OCI-LY1 (cell line): ENCODE measurements at regions not wholly inside any gene's neighbourhood (a gene's known extent, or its start where the extent isn't known, plus 50 kb on each side); places are given as distances from the start of the nearest gene placed in this dataset.

Experiments
- H2AFZ ChIP-seq: fragments of 200-600 bp; sonication (generic), shearing (Covaris generic); 2 replicates; pipeline ENCODE4 v1.6.0; 2014; ENCODE audit warnings: antibody characterized with exemption, mild to moderate bottlenecking, low read length
- H3F3A ChIP-seq: fragments of 200-600 bp; sonication (generic), shearing (Covaris generic); 2 replicates; pipeline ENCODE4 v1.6.0; 2014; ENCODE audit warnings: mild to moderate bottlenecking, antibody characterized with exemption, low read length, moderate library complexity; ENCODE audit not compliant: insufficient read depth
- H3K27ac ChIP-seq: fragments of 200-600 bp; sonication (generic); 2 replicates; pipeline ENCODE4 v1.5.1; 2014; ENCODE audit warnings: low read length, mixed run types, mild to moderate bottlenecking, low read depth; ENCODE audit not compliant: poor library complexity, severe bottlenecking
- H3K27me3 ChIP-seq: fragments of 200-600 bp; sonication (generic); 2 replicates; pipeline ENCODE4 v1.6.0; 2014; ENCODE audit warnings: antibody characterized with exemption, mild to moderate bottlenecking, low read length, moderate library complexity; ENCODE audit not compliant: insufficient read depth
- H3K36me3 ChIP-seq: fragments of 200-600 bp; sonication (generic); 2 replicates; pipeline ENCODE4 v1.6.1; 2014; ENCODE audit warnings: mild to moderate bottlenecking, antibody characterized with exemption, low read length, moderate library complexity, mixed read lengths; ENCODE audit not compliant: insufficient read depth
- H3K4me1 ChIP-seq: fragments of 200-600 bp; sonication (generic); 2 replicates; pipeline ENCODE4 v1.5.1; 2014; ENCODE audit warnings: mild to moderate bottlenecking, low read length, moderate library complexity; ENCODE audit not compliant: insufficient read depth, severe bottlenecking
- H3K4me2 ChIP-seq: fragments of 200-600 bp; sonication (generic), shearing (Covaris generic); 2 replicates; pipeline ENCODE4 v1.6.1; 2014; ENCODE audit warnings: low read length
- H3K4me3 ChIP-seq: fragments of 200-600 bp; sonication (generic); 2 replicates; pipeline ENCODE4 v1.5.1; 2014; ENCODE audit warnings: low read length, low read depth, mild to moderate bottlenecking, mixed read lengths; ENCODE audit not compliant: poor library complexity, severe bottlenecking
- H3K79me2 ChIP-seq: fragments of 200-600 bp; shearing (Covaris generic); 2 replicates; pipeline ENCODE4 v1.6.1; 2016; ENCODE audit warnings: mixed run types, low read length, mixed read lengths; ENCODE audit not compliant: insufficient read depth
- H3K9ac ChIP-seq: fragments of 200-600 bp; sonication (generic), shearing (Covaris generic); 2 replicates; pipeline ENCODE4 v1.6.1; 2014; ENCODE audit warnings: mild to moderate bottlenecking, low read length, mixed read lengths
- H3K9me2 ChIP-seq: fragments of 200-600 bp; sonication (generic), shearing (Covaris generic); 2 replicates; pipeline ENCODE4 v1.6.1; 2014; ENCODE audit warnings: low read depth, mild to moderate bottlenecking, low read length, mixed read lengths
- H3K9me3 ChIP-seq: fragments of 200-600 bp; shearing (Covaris generic); 2 replicates; pipeline ENCODE4 v1.6.1; 2014; ENCODE audit warnings: low read length, mixed read lengths
- H4K20me1 ChIP-seq: fragments of 200-600 bp; sonication (generic), shearing (Covaris generic); 2 replicates; pipeline ENCODE4 v1.6.0; 2016; ENCODE audit warnings: mild to moderate bottlenecking, low read length; ENCODE audit not compliant: insufficient read depth
- EZH2 ChIP-seq: fragments of 200-600 bp; sonication (generic), shearing (Covaris generic); IDR thresholded peaks from 2 replicates; pipeline ENCODE4 v1.8.0; 2017; ENCODE audit warnings: borderline replicate concordance, mixed run types, mild to moderate bottlenecking, antibody characterized with exemption, low read length, moderate library complexity, mixed read lengths
- TF ChIP-seq, protein P1 (sequence below): fragments of 200-600 bp; sonication (generic), shearing (Covaris generic); IDR thresholded peaks from 2 replicates; pipeline ENCODE4 v1.5.1; 2017; ENCODE audit warnings: mild to moderate bottlenecking, antibody characterized with exemption, low read length, moderate library complexity, mixed read lengths

DNA sequence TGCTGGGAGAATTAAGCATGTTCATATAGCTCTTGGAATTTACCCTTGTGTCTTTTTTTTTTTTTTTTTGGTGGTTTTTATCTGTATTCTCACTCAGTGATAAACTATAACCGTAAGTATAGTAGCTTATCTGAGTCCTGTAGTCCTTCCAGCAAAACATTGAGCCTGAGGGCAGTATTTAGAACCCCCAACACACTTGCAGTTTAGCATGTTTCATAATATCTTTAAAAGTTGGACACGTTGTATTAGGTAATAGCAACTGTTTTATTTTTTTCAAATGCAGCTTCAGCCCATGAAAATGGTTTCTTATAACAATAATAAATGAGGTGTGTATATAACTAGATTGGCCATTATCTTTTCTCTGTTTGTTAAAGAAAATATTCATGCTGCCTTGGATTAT is 603.5 kb upstream of the HS6ST1 start:
- H3K4me1 ChIP-seq = no peaks in the 10 kb centered on the region
- H3K27me3 ChIP-seq = no peaks in the 10 kb centered on the region
- H3K4me3 ChIP-seq = no peak overlapping the region
- no peak overlapping the region for H3K9ac ChIP-seq
- H3K9me2 ChIP-seq = no peaks in the 10 kb centered on the region
- no peaks in the 10 kb centered on the region for H3K79me2 ChIP-seq
- H3F3A ChIP-seq = no peaks in the 10 kb centered on the region
- H3K9me3 ChIP-seq = no peaks in the 10 kb centered on the region
- no peak overlapping the region for H3K27ac ChIP-seq
- TF ChIP-seq, protein P1, sequence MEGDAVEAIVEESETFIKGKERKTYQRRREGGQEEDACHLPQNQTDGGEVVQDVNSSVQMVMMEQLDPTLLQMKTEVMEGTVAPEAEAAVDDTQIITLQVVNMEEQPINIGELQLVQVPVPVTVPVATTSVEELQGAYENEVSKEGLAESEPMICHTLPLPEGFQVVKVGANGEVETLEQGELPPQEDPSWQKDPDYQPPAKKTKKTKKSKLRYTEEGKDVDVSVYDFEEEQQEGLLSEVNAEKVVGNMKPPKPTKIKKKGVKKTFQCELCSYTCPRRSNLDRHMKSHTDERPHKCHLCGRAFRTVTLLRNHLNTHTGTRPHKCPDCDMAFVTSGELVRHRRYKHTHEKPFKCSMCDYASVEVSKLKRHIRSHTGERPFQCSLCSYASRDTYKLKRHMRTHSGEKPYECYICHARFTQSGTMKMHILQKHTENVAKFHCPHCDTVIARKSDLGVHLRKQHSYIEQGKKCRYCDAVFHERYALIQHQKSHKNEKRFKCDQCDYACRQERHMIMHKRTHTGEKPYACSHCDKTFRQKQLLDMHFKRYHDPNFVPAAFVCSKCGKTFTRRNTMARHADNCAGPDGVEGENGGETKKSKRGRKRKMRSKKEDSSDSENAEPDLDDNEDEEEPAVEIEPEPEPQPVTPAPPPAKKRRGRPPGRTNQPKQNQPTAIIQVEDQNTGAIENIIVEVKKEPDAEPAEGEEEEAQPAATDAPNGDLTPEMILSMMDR = no peak
- TF ChIP-seq EZH2 = no peak
- H3K4me2 ChIP-seq = no peak overlapping the region
- H2AFZ ChIP-seq = no peak overlapping the region
- H3K36me3 ChIP-seq = no peaks in the 10 kb centered on the region
- no peaks in the 10 kb centered on the region for H4K20me1 ChIP-seq

DNA sequence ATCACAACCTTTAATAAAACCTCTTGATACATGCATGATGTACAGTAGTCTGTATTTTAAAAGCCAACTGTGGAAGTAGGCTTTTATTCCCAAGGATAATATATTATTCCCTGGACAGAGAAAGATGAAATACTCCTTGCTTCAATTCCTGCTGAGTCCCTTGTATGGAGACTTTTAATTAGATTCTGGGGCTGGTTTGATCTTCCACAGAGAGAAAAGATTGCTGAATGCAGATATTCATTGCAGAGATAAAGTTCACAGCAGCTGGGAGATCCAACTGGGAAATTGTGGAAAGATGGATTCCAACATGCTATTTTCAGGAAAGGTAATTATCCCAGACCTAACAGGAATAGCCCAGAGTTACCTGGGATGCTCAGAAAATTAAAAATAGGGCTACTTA is 607.0 kb upstream of the HS6ST1 start:
- Histone ChIP-seq H3K9ac (no peak overlapping the region), H3K4me1 (no peaks in the 10 kb centered on the region), H3K9me3 (no peaks in the 10 kb centered on the region), H3K4me2 (no peak overlapping the region), H3K36me3 (no peaks in the 10 kb centered on the region), H3K27me3 (no peaks in the 10 kb centered on the region), H3K4me3 (no peak overlapping the region), H3K79me2 (no peaks in the 10 kb centered on the region), H3K27ac (no peak overlapping the region), H3F3A (no peaks in the 10 kb centered on the region), H4K20me1 (no peaks in the 10 kb centered on the region), H2AFZ (no peak overlapping the region), H3K9me2 (no peaks in the 10 kb centered on the region)
- TF ChIP-seq, protein P1 = no peak
- no peak for TF ChIP-seq EZH2

DNA sequence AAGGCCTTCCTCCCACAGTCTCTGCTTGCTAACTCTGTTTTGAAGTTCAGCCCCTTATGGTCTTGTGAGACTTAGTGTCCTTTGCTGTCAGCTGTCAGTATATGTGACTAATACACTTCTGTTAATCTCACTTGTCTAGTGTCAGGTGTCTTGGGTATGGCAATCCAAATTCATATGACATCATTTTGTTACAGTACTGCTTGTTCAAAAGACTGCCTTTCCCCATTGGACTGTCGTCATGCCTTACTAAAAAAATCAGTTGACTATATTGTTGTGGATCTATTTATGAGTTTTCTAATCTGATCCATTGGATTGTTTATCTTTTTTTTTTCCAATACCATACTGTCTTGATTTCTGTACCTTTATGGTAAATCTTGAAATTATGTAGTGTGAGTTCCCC is 611.4 kb upstream of the HS6ST1 start:
- Histone ChIP-seq H3K9me2 (no peaks in the 10 kb centered on the region), H3K36me3 (no peaks in the 10 kb centered on the region), H4K20me1 (no peaks in the 10 kb centered on the region), H3K4me2 (no peak overlapping the region), H2AFZ (no peak overlapping the region), H3K27me3 (no peaks in the 10 kb centered on the region), H3K4me1 (no peaks in the 10 kb centered on the region), H3K27ac (no peak overlapping the region), H3F3A (no peaks in the 10 kb centered on the region), H3K9me3 (no peaks in the 10 kb centered on the region), H3K9ac (no peak overlapping the region), H3K79me2 (no peaks in the 10 kb centered on the region), H3K4me3 (no peak overlapping the region)
- TF ChIP-seq, protein P1 = no peak
- TF ChIP-seq EZH2 = no peak
